GM19463 (cell line): ENCODE measurements at regions not wholly inside any gene's neighbourhood (a gene's known extent, or its start where the extent isn't known, plus 50 kb on each side); places are given as distances from the start of the nearest gene placed in this dataset.
"Not testable (repeated sequence)": the region's sequence is repeated elsewhere in the genome, so short reads cannot be mapped to it uniquely, and the experiment has no call there.

ENCODE experiments used
- ATAC-seq: cut with Tn5 transposase; IDR thresholded peaks from one replicate; pipeline ENCODE4 v1.9.1; 2021; ENCODE audit warnings: mild to moderate bottlenecking, moderate library complexity; ENCODE audit not compliant: unreplicated experiment

DNA sequence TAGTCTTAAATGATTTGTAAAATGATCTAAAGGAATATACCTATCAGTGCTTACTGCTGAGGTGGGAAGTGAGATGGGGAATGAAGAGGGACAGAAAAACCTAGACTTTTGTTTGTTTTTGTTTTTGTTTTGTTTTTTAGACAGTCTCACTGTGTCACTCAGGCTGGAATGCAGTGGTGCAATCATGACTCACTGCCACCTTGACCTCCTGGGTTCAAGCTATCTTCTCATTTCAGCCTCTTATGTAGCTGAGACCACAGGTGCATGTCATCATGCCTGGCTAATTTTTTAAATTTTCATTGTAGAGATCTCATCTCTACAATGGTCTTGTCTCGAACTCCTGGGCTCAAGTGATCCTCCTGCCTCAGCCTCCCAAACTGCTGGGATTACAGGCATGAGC, 116.4 kb upstream of the SEM1 start:
- ATAC-seq, result no peak

DNA sequence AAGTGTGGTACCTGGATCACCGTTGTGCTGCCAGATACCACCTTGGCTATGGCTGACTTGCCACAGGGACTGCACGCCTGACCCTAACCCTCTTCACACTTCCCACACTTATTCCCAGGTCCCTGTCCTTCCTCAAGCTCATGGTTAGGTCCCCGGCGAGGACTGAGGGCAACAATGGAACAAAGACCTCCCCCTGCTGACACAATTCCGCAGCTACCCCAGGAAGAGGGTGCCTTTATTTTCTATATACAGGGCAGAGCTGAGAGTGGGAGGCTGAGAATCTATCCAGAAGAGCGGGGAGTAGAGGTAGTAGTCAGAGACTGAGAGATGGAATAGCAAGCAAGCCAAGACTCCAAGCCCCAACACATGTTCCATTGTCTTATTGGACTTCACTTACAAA, 118.1 kb upstream of the SEM1 start:
- ATAC-seq, result no peak

- not testable (repeated sequence) for ATAC-seq
Measured at GRCh38 chr7:96829121-96829520, 119.5 kb upstream of the SEM1 start.

DNA sequence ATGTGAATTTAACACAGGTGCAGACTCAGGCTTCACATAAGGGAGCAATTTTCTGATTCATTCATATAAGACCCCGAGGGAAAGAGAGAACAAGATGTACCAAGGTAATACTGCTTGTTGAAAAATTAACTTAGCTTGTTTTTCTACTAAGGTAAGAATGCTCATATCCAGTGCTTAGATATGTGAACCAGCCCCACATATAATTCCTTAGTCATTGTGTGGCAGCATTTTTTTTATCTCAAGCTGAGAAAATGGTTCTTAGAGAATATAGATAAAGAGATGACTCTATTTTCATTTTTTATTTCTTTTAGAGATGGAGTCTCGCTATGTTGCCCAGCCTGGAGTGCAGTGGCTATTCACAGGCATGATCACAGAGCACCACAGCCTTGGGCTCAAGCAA, 121.8 kb upstream of the SEM1 start:
- ATAC-seq, result no peak

DNA sequence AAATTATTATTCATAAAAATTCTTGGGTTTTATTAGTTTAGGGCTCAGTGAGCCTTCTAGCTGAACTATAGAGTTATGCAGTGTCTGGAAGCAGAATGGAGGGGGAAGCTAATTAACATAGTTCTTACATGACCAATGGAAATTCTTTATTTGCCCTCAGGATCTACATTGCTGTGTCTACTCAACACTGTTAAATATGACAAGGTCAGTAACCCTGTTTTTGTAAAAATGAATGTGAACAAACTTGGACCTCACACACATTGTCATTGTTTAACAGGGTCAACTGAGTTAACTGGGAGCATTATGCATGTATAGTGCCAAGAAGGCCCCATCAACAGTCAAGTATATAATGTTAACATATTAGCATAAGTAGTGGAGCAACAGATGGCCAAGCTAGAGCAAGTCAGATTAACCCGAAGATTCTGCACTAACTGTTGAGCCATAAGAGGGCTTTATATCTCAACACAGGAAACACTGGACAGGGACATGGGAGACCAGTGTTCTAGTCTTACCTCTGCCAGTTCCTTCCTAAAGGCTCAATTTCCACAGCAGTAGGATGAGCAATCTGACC, 122.5 kb upstream of the SEM1 start:
- no peak for ATAC-seq

- no peak for ATAC-seq
Measured at GRCh38 chr7:96833676-96834453, 124.2 kb upstream of the SEM1 start.

GRCh38 chr7:96836456-96836855, 126.8 kb upstream of the SEM1 start:
- no peak for ATAC-seq

DNA sequence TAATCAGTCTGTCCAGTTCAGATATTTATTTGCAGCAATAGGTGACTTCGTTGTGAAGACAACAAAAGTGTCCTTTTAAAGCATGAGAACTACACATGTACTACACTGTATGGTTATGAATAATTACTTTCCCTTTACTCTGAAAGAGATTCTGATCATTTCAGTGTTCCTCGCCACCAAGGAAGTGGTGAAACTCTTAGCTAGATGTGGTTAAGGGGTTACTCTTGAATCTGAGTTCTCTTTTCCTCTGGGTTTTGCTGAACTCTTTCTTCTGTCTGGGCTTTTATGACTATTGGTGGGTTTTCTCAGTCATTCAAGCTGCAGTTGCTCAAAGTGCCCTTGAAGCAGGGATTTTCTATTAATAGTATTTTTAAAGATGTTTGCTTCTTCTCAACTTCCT, 127.9 kb upstream of the SEM1 start:
- peak; percentile 97 for ATAC-seq

GRCh38 chr7:96838481-96838880, 128.8 kb upstream of the SEM1 start:
- ATAC-seq, result no peak

DNA sequence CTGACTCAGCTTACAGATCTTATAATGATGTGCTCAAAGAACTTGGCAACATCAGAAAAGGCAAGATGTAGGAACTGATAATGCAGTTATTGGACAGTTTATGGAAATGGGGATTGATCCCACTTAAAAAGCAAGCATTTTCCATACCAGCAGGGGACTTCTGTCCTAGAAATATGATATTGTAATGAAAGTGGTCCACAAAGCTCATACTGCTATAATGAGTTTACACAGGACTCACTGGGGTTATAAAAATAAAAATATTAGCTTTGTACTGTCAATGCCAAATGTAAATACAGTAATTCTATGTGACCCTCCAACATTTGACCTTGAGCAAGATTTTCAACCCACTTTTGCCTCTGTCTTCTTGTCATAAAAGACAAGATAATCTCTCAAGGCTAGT, 145.5 kb upstream of the SEM1 start:
- no peak for ATAC-seq

GRCh38 chr7:96855691-96856090, 146.0 kb upstream of the SEM1 start:
- no peak for ATAC-seq

- no peak for ATAC-seq
Measured at GRCh38 chr7:96869538-96869937, 135.8 kb upstream of the DLX6 start.

DNA sequence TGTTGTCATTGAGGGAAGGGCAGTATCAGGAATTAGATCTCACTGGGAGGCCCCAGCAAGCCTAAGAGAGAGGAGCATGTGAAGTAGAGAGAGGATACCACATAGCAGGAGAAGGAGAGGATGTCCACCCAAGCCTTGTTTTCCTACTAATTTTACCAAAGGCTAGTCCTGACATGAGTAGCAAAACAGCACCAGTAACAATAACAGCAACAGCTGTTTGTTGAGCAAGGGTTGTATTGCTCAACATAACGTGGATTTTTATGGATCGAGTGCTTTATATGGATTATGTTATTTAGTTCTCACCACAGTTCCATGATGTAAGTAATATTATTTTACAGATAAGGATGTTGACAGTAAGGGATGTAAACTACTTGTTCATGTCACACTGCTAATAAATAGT, 135.2 kb upstream of the DLX6 start:
- ATAC-seq, result no peak

DNA sequence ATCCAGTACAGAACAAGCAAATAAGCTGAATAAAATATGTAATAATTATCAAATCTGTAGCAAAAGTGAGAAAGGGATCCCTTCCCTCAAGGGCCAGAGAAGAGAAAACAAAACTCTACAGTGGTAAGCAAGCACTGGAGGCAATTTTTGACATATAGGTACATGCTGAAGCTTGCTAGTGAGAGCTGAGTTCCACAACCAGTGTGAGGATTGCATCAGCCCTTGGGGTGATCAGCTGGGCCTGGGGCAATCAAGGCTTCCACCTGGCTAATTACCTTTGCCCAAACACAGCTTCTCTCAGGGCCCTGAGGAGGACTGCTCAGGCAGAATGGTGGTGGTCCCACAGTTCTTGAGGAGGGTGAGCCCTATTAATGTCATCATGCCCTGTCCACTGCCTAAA, 134.4 kb upstream of the DLX6 start:
- no peak for ATAC-seq

GRCh38 chr7:96887426-96887825, 117.9 kb upstream of the DLX6 start:
- no peak for ATAC-seq

DNA sequence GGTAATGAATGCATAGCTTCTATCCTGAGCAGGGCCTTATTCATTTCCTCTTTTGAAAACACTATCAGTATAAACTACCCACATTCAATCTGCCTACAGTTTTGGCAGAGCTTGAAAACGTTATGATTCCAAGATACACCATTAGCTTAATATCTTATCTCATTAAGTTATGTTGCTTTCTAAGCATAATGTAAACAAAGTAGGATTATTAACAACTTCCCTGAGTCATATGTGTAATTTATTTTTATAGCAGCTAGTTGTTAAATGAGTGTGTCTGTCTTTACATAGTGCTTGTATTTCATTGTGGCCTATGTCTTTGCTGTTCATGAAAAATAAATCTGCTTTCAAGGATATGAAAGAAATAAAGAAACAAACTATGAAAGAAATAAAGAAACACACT, 106.2 kb upstream of the DLX6 start:
- ATAC-seq, result no peak

GRCh38 chr7:96901822-96902445, 103.4 kb upstream of the DLX6 start:
- ATAC-seq, result no peak

- no peak for ATAC-seq
Measured at GRCh38 chr7:96903906-96904305, 101.4 kb upstream of the DLX6 start.

DNA sequence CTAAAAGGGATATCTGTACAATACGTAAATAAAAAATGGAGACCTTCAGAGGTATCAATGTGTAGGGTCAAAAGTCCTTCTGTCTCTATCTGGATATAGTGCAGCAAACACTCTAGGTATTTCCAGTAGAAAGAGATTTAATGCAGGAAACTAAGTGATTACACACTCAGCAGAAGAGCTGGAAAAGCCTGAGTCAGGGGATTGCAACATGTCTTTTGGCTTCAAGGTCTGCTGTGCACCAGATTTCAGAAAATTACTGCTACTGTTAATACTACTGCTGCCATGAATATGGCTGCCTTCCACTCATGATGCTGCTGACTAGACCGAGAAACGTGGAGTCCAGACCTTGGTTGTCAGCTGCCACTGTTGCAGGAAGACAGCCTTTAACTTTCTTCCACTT, 94.9 kb upstream of the DLX6 start:
- ATAC-seq, result no peak

DNA sequence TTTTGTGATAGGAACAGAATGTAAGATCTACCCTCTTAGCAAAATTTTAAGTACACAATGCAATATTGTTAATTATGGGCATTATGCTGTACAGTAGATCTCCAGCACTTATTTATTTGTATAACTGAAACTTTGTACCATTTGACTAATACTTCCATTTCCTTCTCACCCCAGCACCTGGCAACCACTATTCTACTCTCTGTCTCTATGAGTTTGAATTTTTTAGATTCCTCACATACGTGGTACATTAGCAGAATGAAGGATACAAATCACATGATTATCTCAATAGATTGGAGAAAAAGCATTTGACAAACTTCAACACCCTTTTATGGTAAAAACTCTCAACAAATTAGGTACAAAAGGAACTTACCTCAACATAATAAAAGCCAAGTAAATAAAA, 90.3 kb upstream of the DLX6 start:
- ATAC-seq, result no peak

DNA sequence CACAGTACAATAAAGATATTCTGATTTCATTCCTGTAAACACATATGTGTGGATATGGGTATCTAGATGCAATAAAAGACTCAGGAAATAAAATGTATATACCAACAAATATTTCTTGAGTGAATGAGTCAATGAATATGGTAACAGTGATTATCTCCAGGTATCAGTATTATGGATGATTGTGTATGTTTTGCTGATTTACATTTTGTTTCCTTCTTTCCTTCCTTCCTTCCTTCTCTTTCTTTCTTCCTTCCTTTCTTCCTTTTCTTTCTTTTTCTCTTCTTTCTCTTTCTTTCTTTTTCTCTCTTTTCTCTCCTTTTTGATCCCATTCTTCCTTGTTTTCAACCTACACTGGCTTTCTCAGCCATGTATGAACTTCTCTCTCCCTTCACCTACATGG, 85.3 kb upstream of the DLX6 start:
- ATAC-seq, result no peak

- ATAC-seq, result no peak
Measured at GRCh38 chr7:96920713-96921112, 84.6 kb upstream of the DLX6 start.
